Breast epithelium (tissue), 4 donors: ENCODE measurements at regions not wholly inside any gene's neighbourhood (a gene's known extent, or its start where the extent isn't known, plus 50 kb on each side); places are given as distances from the start of the nearest gene placed in this dataset.

Experiments used
- DNase-seq, 2 donors: peaks; one replicate each; pipeline ENCODE4 v3.0.0-alpha.2; 2019; ENCODE audit warnings: low spot score in 2 of 2
- H3K27ac ChIP-seq, 2 donors: fragments of 200-600 bp; sonication (generic) in 1 of 2; one replicate each; pipeline ENCODE4 v1.5.1; 2016 to 2019; ENCODE audit warnings: mild to moderate bottlenecking in 1 of 2
- H3K27me3 ChIP-seq, 2 donors: fragments of 200-600 bp; sonication (generic) in 1 of 2; one replicate each; pipeline versions ENCODE4 v1.5.1 to v1.6.0; 2017 to 2019; ENCODE audit warnings: control low read depth in 1 of 2, mild to moderate bottlenecking in 1 of 2
- H3K36me3 ChIP-seq: fragments of 200-600 bp; one replicate; pipeline ENCODE4 v1.5.1; 2019
- H3K4me1 ChIP-seq, 2 donors: fragments of 200-600 bp; sonication (generic); one replicate each; pipeline ENCODE4 v1.5.1; 2016 to 2019; ENCODE audit warnings: control low read depth in 1 of 2
- H3K4me3 ChIP-seq, 3 donors: fragments of 200-600 bp; sonication (generic); 1 replicate in 2 of 3; 2 replicates in 1 of 3; pipeline ENCODE4 v1.5.1; 2016 to 2019; ENCODE audit warnings: mild to moderate bottlenecking in 3 of 3, moderate library complexity in 2 of 3
- H3K9me3 ChIP-seq, 2 donors: fragments of 200-600 bp; sonication (generic) in 1 of 2; one replicate each; pipeline ENCODE4 v1.5.1; 2016 to 2019; ENCODE audit warnings: control low read depth in 1 of 2
- CTCF ChIP-seq, 3 donors: fragments of 450-650 bp; IDR thresholded peaks; one replicate each; pipeline ENCODE4 v1.5.1; 2016 to 2017; ENCODE audit warnings: antibody characterized with exemption in 3 of 3, mild to moderate bottlenecking in 3 of 3, moderate library complexity in 3 of 3
- POLR2A ChIP-seq: fragments of 450-650 bp; IDR thresholded peaks from one replicate; pipeline ENCODE4 v1.6.1; 2016; ENCODE audit warnings: antibody characterized with exemption, mild to moderate bottlenecking, moderate library complexity
- POLR2AphosphoS5 ChIP-seq, 3 donors: sonication (generic); formaldehyde crosslinking; IDR thresholded peaks; one replicate each; pipeline ENCODE4 v1.6.1; 2017; ENCODE audit warnings: antibody characterized with exemption in 3 of 3
- intact Hi-C: fragments of 100-400 bp; cut with DNase I; formaldehyde crosslinking; loops from one replicate; pipeline ENCODE4 v1.15.1; 2023; ENCODE audit warnings: low total_unique reads

- Histone ChIP-seq H3K27ac (no peak overlapping the region), H3K27me3 (no peaks in the 10 kb centered on the region), H3K4me3 (no peak overlapping the region), H3K9me3 (no peaks in the 10 kb centered on the region), H3K36me3 (no peaks in the 10 kb centered on the region), H3K4me1 (no peaks in the 10 kb centered on the region)
- DNase-seq: no peak
- intact Hi-C loops: no loop called here
- no peak for TF ChIP-seq POLR2A
Observed at GRCh38 chr10:83167081-83167480, 972.2 kb upstream of the GHITM start.

- Histone ChIP-seq H3K27ac (no peak overlapping the region), H3K9me3 (no peaks in the 10 kb centered on the region), H3K4me1 (no peaks in the 10 kb centered on the region), H3K4me3 (no peak overlapping the region), H3K36me3 (no peaks in the 10 kb centered on the region), H3K27me3 (no peaks in the 10 kb centered on the region)
- intact Hi-C loops: no loop called here
- no peak for DNase-seq
- TF ChIP-seq POLR2A (no peak), POLR2AphosphoS5 (IDR thresholded peaks at IDR 0.05) (no peak), CTCF (IDR thresholded peaks at IDR 0.05) (no peak)
Observed at GRCh38 chr10:83176901-83177300, 962.4 kb upstream of the GHITM start.

GRCh38 chr10:83178526-83178925 is 960.8 kb upstream of the GHITM start:
- no peak for TF ChIP-seq POLR2A
- TF ChIP-seq POLR2AphosphoS5 (IDR thresholded peaks at IDR 0.05): no peak
- TF ChIP-seq CTCF (IDR thresholded peaks at IDR 0.05): no peak
- no peak for DNase-seq
- intact Hi-C loops: loop anchor here (2.0 kb wide), 1 partner anchor 64 kb away; no protein-coding TSS in a partner anchor

GRCh38 chr10:83179371-83179770 is 959.9 kb upstream of the GHITM start:
- no peak for DNase-seq
- Histone ChIP-seq H3K9me3 (no peaks in the 10 kb centered on the region), H3K27ac (no peak overlapping the region), H3K4me1 (no peaks in the 10 kb centered on the region), H3K36me3 (no peaks in the 10 kb centered on the region), H3K27me3 (no peaks in the 10 kb centered on the region), H3K4me3 (no peak overlapping the region)
- TF ChIP-seq POLR2AphosphoS5 (IDR thresholded peaks at IDR 0.05): no peak
- TF ChIP-seq CTCF (IDR thresholded peaks at IDR 0.05): no peak
- no peak for TF ChIP-seq POLR2A
- intact Hi-C loops: loop anchor here (2.0 kb wide), 1 partner anchor 65 kb away; no protein-coding TSS in a partner anchor

More at GRCh38 chr10:83178526-83178925, 960.8 kb upstream of the GHITM start:
- H3K27me3 ChIP-seq: no peaks in the 10 kb centered on the region
- H3K36me3 ChIP-seq: no peaks in the 10 kb centered on the region
- H3K9me3 ChIP-seq: no peaks in the 10 kb centered on the region
- no peak overlapping the region for H3K27ac ChIP-seq
- no peaks in the 10 kb centered on the region for H3K4me1 ChIP-seq
- no peak overlapping the region for H3K4me3 ChIP-seq

- Histone ChIP-seq H3K27me3 (no peaks in the 10 kb centered on the region), H3K9me3 (no peaks in the 10 kb centered on the region), H3K4me3 (no peak overlapping the region), H3K27ac (no peak overlapping the region), H3K36me3 (no peaks in the 10 kb centered on the region), H3K4me1 (no peaks in the 10 kb centered on the region)
- intact Hi-C loops: no loop called here
- TF ChIP-seq POLR2A (no peak), CTCF (IDR thresholded peaks at IDR 0.05) (no peak), POLR2AphosphoS5 (IDR thresholded peaks at IDR 0.05) (no peak)
- no peak for DNase-seq
Observed at GRCh38 chr10:83182076-83182475, 957.2 kb upstream of the GHITM start.

- Histone ChIP-seq H3K27me3 (no peaks in the 10 kb centered on the region), H3K9me3 (no peaks in the 10 kb centered on the region), H3K4me1 (no peaks in the 10 kb centered on the region), H3K27ac (no peak overlapping the region), H3K4me3 (no peak overlapping the region), H3K36me3 (no peaks in the 10 kb centered on the region)
- intact Hi-C loops: no loop called here
- no peak for DNase-seq
- TF ChIP-seq POLR2AphosphoS5 (IDR thresholded peaks at IDR 0.05) (no peak), POLR2A (no peak), CTCF (IDR thresholded peaks at IDR 0.05) (no peak)
Observed at GRCh38 chr10:83184641-83185040, 954.7 kb upstream of the GHITM start.
